ENCODE measurements at regions not wholly inside any gene's neighbourhood (a gene's known extent, or its start where the extent isn't known, plus 50 kb on each side); places are given as distances from the start of the nearest gene placed in this dataset.

- TF ChIP-seq POLR2A (IDR thresholded peaks at IDR 0.05): no peak
- no peak for TF ChIP-seq CTCF (IDR thresholded peaks at IDR 0.05 in 4 of 5, conservative IDR thresholded peaks at IDR 0.05 in 1 of 5)
Observed at GRCh38 chr1:199033661-199034060, 394.8 kb downstream of the PTPRC start.

Data from gastrocnemius medialis (tissue), 4 donors.